Peyer's patch (tissue), 4 donors: ENCODE measurements at regions not wholly inside any gene's neighbourhood (a gene's known extent, or its start where the extent isn't known, plus 50 kb on each side); places are given as distances from the start of the nearest gene placed in this dataset.
A peak's percentile ranks its signal among the peaks of the same experiment; 100 is the strongest.

Experiments used
- DNase-seq, 3 donors: peaks; one replicate each; pipeline ENCODE4 v3.0.0-alpha.2; 2017 to 2019
- H3K27ac ChIP-seq, 4 donors: fragments of 200-600 bp; sonication (generic); one replicate each; pipeline ENCODE4 v1.5.1; 2016 to 2019
- H3K27me3 ChIP-seq, 2 donors: fragments of 200-600 bp; sonication (generic); one replicate each; pipeline ENCODE4 v1.5.1; 2019
- H3K36me3 ChIP-seq, 3 donors: fragments of 200-600 bp; sonication (generic); one replicate each; pipeline ENCODE4 v1.5.1; 2016 to 2019
- H3K4me1 ChIP-seq, 4 donors: fragments of 200-600 bp; sonication (generic); one replicate each; pipeline ENCODE4 v1.5.1; 2016 to 2019
- H3K4me3 ChIP-seq, 4 donors: fragments of 200-600 bp; sonication (generic); 1 replicate in 3 of 4; 2 replicates in 1 of 4; pipeline ENCODE4 v1.5.1; 2016 to 2019; ENCODE audit warnings: mild to moderate bottlenecking in 1 of 4
- H3K9me3 ChIP-seq, 4 donors: fragments of 200-600 bp; sonication (generic); one replicate each; pipeline ENCODE4 v1.5.1; 2016 to 2019; ENCODE audit warnings: mild to moderate bottlenecking in 1 of 4
- POLR2A ChIP-seq, 2 donors: fragments of 450-650 bp; IDR thresholded peaks; one replicate each; pipeline ENCODE4 v1.5.1; 2017; ENCODE audit warnings: antibody characterized with exemption in 2 of 2, mild to moderate bottlenecking in 2 of 2, moderate library complexity in 2 of 2
- TF ChIP-seq, protein P1 (sequence below), 6 experiments: fragments of 450-650 bp in 4 of 6; fragments of 200-600 bp in 2 of 6; sonication (generic) in 1 of 6; IDR thresholded peaks; one replicate each; pipeline ENCODE4 v1.5.1; 2017 to 2019; ENCODE audit warnings: antibody characterized with exemption in 6 of 6, mild to moderate bottlenecking in 3 of 6, moderate library complexity in 1 of 6

GRCh38 chr4:173761938-173762337 is 231.9 kb upstream of the HAND2 start:
- Histone ChIP-seq H3K27ac (no peak overlapping the region), H3K36me3 (no peaks in the 10 kb centered on the region), H3K27me3 (no peaks in the 10 kb centered on the region), H3K4me3 (no peak overlapping the region), H3K9me3 (no peaks in the 10 kb centered on the region), H3K4me1 (no peaks in the 10 kb centered on the region)
- DNase-seq = no peak
- no peak for TF ChIP-seq POLR2A (IDR thresholded peaks at IDR 0.05)
- TF ChIP-seq, protein P1, sequence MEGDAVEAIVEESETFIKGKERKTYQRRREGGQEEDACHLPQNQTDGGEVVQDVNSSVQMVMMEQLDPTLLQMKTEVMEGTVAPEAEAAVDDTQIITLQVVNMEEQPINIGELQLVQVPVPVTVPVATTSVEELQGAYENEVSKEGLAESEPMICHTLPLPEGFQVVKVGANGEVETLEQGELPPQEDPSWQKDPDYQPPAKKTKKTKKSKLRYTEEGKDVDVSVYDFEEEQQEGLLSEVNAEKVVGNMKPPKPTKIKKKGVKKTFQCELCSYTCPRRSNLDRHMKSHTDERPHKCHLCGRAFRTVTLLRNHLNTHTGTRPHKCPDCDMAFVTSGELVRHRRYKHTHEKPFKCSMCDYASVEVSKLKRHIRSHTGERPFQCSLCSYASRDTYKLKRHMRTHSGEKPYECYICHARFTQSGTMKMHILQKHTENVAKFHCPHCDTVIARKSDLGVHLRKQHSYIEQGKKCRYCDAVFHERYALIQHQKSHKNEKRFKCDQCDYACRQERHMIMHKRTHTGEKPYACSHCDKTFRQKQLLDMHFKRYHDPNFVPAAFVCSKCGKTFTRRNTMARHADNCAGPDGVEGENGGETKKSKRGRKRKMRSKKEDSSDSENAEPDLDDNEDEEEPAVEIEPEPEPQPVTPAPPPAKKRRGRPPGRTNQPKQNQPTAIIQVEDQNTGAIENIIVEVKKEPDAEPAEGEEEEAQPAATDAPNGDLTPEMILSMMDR (IDR thresholded peaks at IDR 0.05) = no peak

DNA sequence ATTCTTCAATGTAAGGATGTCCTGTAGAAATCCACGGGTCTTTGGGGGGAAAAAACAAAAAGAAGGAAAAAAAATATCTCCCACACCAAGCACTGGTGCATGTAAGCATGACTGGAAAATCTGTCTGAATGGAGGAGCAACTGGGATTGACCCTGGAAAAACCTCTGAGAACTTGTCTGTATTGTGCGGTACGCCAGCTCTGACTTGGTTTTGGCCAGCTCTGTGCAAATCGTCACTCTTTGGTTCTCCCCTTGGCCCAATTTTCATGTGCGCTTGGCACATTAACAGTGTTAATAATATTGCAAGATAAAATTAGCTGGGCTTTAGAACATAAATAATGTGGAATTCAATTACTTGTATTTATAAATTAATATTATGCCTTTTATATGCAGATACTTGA is 231.2 kb upstream of the HAND2 start:
- Histone ChIP-seq H3K4me1 (no peaks in the 10 kb centered on the region), H3K9me3 (no peaks in the 10 kb centered on the region), H3K36me3 (no peaks in the 10 kb centered on the region), H3K4me3 (no peak overlapping the region), H3K27me3 (no peaks in the 10 kb centered on the region), H3K27ac (no peak overlapping the region)
- TF ChIP-seq, protein P1 (IDR thresholded peaks at IDR 0.05) = no peak
- TF ChIP-seq POLR2A (IDR thresholded peaks at IDR 0.05) = no peak
- DNase-seq = no peak

- no peaks in the 10 kb centered on the region for H3K9me3 ChIP-seq
- no peak overlapping the region for H3K27ac ChIP-seq
- no peaks in the 10 kb centered on the region for H3K36me3 ChIP-seq
- H3K4me1 ChIP-seq = no peaks in the 10 kb centered on the region
- H3K4me3 ChIP-seq = no peak overlapping the region
- no peak for DNase-seq
- TF ChIP-seq, protein P1 (IDR thresholded peaks at IDR 0.05) = no peak
- TF ChIP-seq POLR2A (IDR thresholded peaks at IDR 0.05) = no peak
- H3K27me3 ChIP-seq = no peaks in the 10 kb centered on the region
Measured at GRCh38 chr4:173758132-173758531, 228.1 kb upstream of the HAND2 start.

- Histone ChIP-seq H3K9me3 (no peaks in the 10 kb centered on the region), H3K4me1 (no peaks in the 10 kb centered on the region), H3K36me3 (no peaks in the 10 kb centered on the region), H3K27ac (no peak overlapping the region), H3K4me3 (no peak overlapping the region), H3K27me3 (no peaks in the 10 kb centered on the region)
- DNase-seq = no peak
- TF ChIP-seq, protein P1 (IDR thresholded peaks at IDR 0.05) = no peak
- TF ChIP-seq POLR2A (IDR thresholded peaks at IDR 0.05) = no peak
Measured at GRCh38 chr4:173753408-173753807, 223.4 kb upstream of the HAND2 start.

GRCh38 chr4:173752610-173753230 is 222.7 kb upstream of the HAND2 start:
- no peaks in the 10 kb centered on the region for H3K4me1 ChIP-seq
- TF ChIP-seq, protein P1 (IDR thresholded peaks at IDR 0.05) = peak in 2 of 6 experiments; percentile 5 to 12
- TF ChIP-seq POLR2A (IDR thresholded peaks at IDR 0.05) = no peak
- no peak overlapping the region for H3K4me3 ChIP-seq
- no peaks in the 10 kb centered on the region for H3K27me3 ChIP-seq
- H3K9me3 ChIP-seq = no peaks in the 10 kb centered on the region
- DNase-seq = no peak
- H3K36me3 ChIP-seq = no peaks in the 10 kb centered on the region
- H3K27ac ChIP-seq = no peak overlapping the region

GRCh38 chr4:173748353-173748752 is 218.3 kb upstream of the HAND2 start:
- H3K4me3 ChIP-seq = no peak overlapping the region
- no peak for TF ChIP-seq POLR2A (IDR thresholded peaks at IDR 0.05)
- TF ChIP-seq, protein P1 (IDR thresholded peaks at IDR 0.05) = peak in 1 of 6 experiments; percentile 3
- no peaks in the 10 kb centered on the region for H3K36me3 ChIP-seq
- H3K9me3 ChIP-seq = no peaks in the 10 kb centered on the region
- no peaks in the 10 kb centered on the region for H3K27me3 ChIP-seq
- no peak overlapping the region for H3K27ac ChIP-seq
- DNase-seq = no peak
- no peaks in the 10 kb centered on the region for H3K4me1 ChIP-seq
